GM10266 (cell line): ENCODE measurements at regions not wholly inside any gene's neighbourhood (a gene's known extent, or its start where the extent isn't known, plus 50 kb on each side); places are given as distances from the start of the nearest gene placed in this dataset.

Experiments
- DNase-seq: peaks from one replicate; pipeline ENCODE4 v3.0.0; 2012; ENCODE audit errors: extremely low spot score
- CTCF ChIP-seq: IDR thresholded peaks from 2 replicates; pipeline ENCODE4 v1.5.1; 2012; ENCODE audit warnings: mild to moderate bottlenecking, low read depth; ENCODE audit not compliant: control insufficient read depth, insufficient read depth; ENCODE audit errors: missing control alignments

- DNase-seq = no peak
Observed at GRCh38 chrX:9235722-9236121, 201.8 kb upstream of the FAM9B start.

DNA sequence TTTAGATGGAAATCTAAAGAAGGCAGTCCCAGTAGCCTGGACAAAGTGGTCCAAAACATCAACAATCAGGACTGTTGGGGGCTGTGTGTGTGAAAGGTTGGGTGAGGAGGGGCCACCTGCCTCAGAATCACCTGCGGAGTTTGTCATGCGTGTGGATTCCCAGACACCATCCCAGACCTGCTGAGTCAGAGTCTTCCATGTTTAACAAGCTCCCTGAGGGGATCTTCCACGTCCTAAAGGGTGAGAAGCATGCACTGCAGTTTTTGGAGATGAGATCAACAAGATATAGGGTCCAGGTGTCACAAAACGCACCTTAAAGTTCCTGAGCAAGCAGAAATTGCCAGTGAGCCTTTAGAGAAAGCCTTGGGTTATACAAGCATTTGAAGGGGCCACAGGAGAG, 207.0 kb upstream of the FAM9B start:
- no peak for TF ChIP-seq CTCF
- no peak for DNase-seq

More at GRCh38 chrX:9235722-9236121, 201.8 kb upstream of the FAM9B start:
- TF ChIP-seq CTCF = no peak

- no peak for DNase-seq
- no peak for TF ChIP-seq CTCF
Observed at GRCh38 chrX:9241427-9241826, 207.5 kb upstream of the FAM9B start.

DNA sequence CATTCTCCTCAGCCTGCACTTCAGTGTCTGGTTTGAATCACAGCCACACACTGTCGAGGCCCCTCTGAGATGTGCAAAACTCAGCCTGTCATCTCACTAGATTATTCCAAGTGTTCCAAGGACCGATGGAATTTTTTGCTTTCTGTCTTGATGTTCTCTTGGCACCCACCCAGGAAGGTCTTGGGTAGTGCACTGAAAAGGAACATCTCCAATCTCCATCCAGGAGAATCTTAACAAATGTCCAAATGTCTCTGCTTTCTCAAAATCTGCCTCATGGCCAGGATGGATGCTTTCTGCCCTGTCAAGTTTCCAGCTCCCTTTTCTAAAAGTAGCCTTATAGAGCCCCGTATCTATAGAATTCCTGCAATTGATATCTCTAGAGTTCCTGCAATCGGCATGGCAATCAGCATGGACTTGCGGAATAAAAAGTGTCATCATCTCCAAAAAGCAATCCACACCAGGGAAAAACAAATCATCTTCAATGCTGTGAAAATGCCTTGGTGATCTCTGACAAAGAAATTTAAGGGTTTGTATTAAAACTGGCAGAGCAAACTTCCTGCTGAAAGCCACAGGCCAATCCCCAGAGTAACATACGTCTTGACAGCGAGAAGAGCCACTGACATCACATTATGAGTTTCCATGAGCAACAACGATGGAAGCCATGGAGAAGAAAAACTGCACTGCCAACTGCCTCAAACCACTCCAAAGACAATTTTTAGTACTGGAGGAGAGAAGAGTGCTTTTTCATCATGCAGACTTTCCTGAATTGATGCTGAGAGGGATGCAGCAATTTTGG, 215.3 kb upstream of the FAM9B start:
- DNase-seq = no peak
- TF ChIP-seq CTCF = no peak

DNA sequence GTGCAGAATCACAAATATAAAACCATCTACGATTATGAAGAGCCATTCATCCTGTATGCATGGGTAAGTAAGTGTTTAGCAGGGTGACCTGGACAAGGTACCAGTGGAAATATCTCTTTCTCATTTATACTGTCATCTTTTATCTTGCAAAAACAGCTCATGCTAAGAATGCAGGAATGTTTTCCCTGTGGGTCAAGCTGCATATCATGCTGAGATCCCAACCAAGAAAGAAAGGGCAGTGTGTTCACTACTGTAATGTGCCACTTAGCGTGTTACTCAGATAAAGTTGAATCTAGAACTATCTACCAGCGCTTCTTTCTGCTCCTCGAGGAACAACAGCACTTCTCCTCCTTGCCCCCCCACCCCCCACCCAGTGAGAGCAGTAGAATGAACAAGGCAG, 212.7 kb upstream of the TBL1X start:
- TF ChIP-seq CTCF = no peak
- no peak for DNase-seq

DNA sequence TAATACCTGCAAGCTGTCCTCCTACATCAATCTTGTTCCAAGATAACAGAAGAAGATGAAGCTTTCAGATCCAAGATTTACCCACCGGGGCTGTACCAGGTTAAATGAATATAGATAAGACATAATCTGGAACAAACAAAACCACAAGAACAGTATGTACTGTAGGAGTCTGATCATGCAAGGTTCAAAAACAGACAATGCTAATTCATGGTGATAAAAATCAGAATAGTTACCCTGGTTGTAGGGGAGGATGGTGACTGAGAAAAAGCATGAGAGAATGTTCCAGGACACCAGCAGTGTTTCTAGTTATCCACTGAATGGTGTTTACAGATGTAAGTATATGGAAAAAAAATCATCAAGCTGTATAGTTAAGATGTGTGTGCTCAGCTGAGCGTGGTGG, 211.6 kb upstream of the TBL1X start:
- TF ChIP-seq CTCF = no peak
- no peak for DNase-seq

- no peak for DNase-seq
- TF ChIP-seq CTCF = no peak
Observed at GRCh38 chrX:9257718-9258420, 207.0 kb upstream of the TBL1X start.
